Hepatocyte (in vitro differentiated cells): ENCODE measurements at regions not wholly inside any gene's neighbourhood (a gene's known extent, or its start where the extent isn't known, plus 50 kb on each side); places are given as distances from the start of the nearest gene placed in this dataset.

Experiments
- EZH2 ChIP-seq: fragments of 200-600 bp; sonication (generic); IDR thresholded peaks from 2 replicates; pipeline ENCODE4 v1.6.1; 2016; ENCODE audit warnings: antibody characterized with exemption, mild to moderate bottlenecking, borderline replicate concordance
- EZH2phosphoT487 ChIP-seq: fragments of 200-600 bp; sonication (generic); IDR thresholded peaks from one replicate; pipeline ENCODE4 v1.6.1; 2018; ENCODE audit warnings: antibody characterized with exemption, mild to moderate bottlenecking, low read depth, moderate library complexity; ENCODE audit not compliant: unreplicated experiment, severe bottlenecking
- TF ChIP-seq, protein P1 (sequence below): fragments of 200-600 bp; sonication (generic); IDR thresholded peaks from 2 replicates; pipeline ENCODE4 v1.5.1; 2016; ENCODE audit warnings: antibody characterized with exemption, mild to moderate bottlenecking; ENCODE audit not compliant: poor library complexity

DNA sequence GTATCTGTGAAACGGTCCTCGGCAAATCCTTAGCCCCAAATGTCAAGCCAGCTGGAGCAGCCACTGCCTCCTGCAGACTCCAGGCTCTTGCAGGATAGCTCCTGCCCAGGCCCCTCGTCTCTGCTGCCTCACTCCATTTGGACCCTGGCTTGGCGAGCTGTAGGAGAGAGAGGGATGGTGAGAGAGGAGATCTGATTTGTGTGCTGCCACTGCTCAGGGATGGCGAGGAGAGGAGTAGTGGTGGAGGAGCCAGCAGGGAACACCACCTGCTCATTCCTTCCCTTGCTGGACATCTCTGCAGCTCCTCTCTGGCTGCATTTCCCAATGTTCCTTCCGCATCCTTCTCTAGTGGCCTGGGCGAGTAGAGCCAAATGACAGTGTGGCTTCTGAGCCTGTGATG lies 109.1 kb upstream of the NCK2 start:
- TF ChIP-seq EZH2, result no peak
- TF ChIP-seq, protein P1, sequence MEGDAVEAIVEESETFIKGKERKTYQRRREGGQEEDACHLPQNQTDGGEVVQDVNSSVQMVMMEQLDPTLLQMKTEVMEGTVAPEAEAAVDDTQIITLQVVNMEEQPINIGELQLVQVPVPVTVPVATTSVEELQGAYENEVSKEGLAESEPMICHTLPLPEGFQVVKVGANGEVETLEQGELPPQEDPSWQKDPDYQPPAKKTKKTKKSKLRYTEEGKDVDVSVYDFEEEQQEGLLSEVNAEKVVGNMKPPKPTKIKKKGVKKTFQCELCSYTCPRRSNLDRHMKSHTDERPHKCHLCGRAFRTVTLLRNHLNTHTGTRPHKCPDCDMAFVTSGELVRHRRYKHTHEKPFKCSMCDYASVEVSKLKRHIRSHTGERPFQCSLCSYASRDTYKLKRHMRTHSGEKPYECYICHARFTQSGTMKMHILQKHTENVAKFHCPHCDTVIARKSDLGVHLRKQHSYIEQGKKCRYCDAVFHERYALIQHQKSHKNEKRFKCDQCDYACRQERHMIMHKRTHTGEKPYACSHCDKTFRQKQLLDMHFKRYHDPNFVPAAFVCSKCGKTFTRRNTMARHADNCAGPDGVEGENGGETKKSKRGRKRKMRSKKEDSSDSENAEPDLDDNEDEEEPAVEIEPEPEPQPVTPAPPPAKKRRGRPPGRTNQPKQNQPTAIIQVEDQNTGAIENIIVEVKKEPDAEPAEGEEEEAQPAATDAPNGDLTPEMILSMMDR, result no peak
- TF ChIP-seq EZH2phosphoT487, result no peak
